ENCODE measurements at regions not wholly inside any gene's neighbourhood (a gene's known extent, or its start where the extent isn't known, plus 50 kb on each side); places are given as distances from the start of the nearest gene placed in this dataset.

DNA sequence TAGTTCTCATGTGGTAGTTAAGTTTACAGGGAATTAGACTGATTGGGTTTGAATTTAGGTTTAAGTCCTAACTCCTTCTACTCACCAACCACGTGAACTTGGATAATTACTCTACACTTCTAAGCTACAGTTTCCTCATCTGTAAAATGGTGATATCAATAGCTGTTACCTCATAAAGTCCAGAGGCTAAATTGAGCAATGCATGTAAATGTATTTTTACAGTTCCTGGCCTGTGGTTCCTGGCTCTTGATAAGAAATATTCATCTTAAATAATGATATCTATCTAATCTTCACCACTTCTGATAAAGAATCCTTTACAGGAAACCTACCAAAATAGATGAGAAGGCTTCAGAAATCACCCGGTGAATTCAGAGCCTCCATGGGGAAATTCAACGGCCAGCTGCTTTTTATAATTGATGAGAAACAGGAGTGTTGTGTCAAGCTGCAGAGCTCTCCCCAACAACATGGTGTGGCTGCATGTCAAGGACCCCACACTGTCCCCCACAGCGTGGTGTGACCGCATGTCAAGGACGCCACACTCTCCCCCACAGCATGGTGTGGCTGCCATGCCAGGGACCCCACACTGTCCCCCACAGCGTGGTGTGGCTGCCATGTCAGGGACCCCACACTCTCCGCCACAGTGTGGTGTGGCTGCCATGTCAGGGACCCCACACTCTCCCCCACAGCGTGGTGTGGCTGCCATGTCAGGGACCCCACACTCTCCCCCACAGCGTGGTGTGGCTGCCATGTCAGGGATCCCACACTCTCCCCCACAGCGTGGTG, 80.8 kb upstream of the PEX5L start:
- DNase-seq: no peak
- Histone ChIP-seq H3F3A (replicated peaks; ENCODE audit: insufficient read depth) (no peaks in the 10 kb centered on the region), H3K27ac (ENCODE audit: low read depth in 2 of 2, low read length in 1 of 2) (no peak overlapping the region), H3K4me2 (no peak overlapping the region), H3K36me3 (replicated peaks in 1 of 2; ENCODE audit: control insufficient read depth in 1 of 2, insufficient read depth in 2 of 2, low read length in 1 of 2) (no peaks in the 10 kb centered on the region), H3K79me2 (ENCODE audit: insufficient read depth) (no peaks in the 10 kb centered on the region), H3K27me3 (ENCODE audit: insufficient read depth) (no peaks in the 10 kb centered on the region), H3K9me3 (no peaks in the 10 kb centered on the region), H2AFZ (ENCODE audit: low read depth) (no peak overlapping the region), H3K9ac (no peak overlapping the region), H3K4me1 (ENCODE audit: control insufficient read depth in 1 of 2, insufficient read depth in 2 of 2, low read depth in 1 of 2, low read length in 1 of 2) (peaks cover 0 to 2% of the 10 kb centered on the region in 2 experiments; a peak in 2 of 4 replicates), H3K4me3 (ENCODE audit: low read depth in 2 of 2, low read length in 1 of 2) (no peak overlapping the region), H4K20me1 (ENCODE audit: insufficient read depth) (no peaks in the 10 kb centered on the region), H3K9me2 (no peaks in the 10 kb centered on the region)
- TF ChIP-seq FOXM1 (IDR thresholded peaks at IDR 0.05; ENCODE audit: low read depth) (no peak), FOXJ3 (CRISPR knock-in tag; IDR thresholded peaks at IDR 0.05) (no peak), MXI1 (IDR thresholded peaks at IDR 0.05; ENCODE audit: low read depth, low read length) (no peak), RFX5 (IDR thresholded peaks at IDR 0.05; ENCODE audit: low read length) (no peak), YY1 (IDR thresholded peaks at IDR 0.05; ENCODE audit: low read depth) (no peak), ELF1 (IDR thresholded peaks at IDR 0.05) (no peak)
- TF ChIP-seq, protein P1, sequence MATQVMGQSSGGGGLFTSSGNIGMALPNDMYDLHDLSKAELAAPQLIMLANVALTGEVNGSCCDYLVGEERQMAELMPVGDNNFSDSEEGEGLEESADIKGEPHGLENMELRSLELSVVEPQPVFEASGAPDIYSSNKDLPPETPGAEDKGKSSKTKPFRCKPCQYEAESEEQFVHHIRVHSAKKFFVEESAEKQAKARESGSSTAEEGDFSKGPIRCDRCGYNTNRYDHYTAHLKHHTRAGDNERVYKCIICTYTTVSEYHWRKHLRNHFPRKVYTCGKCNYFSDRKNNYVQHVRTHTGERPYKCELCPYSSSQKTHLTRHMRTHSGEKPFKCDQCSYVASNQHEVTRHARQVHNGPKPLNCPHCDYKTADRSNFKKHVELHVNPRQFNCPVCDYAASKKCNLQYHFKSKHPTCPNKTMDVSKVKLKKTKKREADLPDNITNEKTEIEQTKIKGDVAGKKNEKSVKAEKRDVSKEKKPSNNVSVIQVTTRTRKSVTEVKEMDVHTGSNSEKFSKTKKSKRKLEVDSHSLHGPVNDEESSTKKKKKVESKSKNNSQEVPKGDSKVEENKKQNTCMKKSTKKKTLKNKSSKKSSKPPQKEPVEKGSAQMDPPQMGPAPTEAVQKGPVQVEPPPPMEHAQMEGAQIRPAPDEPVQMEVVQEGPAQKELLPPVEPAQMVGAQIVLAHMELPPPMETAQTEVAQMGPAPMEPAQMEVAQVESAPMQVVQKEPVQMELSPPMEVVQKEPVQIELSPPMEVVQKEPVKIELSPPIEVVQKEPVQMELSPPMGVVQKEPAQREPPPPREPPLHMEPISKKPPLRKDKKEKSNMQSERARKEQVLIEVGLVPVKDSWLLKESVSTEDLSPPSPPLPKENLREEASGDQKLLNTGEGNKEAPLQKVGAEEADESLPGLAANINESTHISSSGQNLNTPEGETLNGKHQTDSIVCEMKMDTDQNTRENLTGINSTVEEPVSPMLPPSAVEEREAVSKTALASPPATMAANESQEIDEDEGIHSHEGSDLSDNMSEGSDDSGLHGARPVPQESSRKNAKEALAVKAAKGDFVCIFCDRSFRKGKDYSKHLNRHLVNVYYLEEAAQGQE (IDR thresholded peaks at IDR 0.05; ENCODE audit: low read depth, low read length): no peak
- TF ChIP-seq, protein P2, sequence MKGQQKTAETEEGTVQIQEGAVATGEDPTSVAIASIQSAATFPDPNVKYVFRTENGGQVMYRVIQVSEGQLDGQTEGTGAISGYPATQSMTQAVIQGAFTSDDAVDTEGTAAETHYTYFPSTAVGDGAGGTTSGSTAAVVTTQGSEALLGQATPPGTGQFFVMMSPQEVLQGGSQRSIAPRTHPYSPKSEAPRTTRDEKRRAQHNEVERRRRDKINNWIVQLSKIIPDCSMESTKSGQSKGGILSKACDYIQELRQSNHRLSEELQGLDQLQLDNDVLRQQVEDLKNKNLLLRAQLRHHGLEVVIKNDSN (IDR thresholded peaks at IDR 0.05; ENCODE audit: borderline replicate concordance, low read depth): no peak
- TF ChIP-seq, protein P3, sequence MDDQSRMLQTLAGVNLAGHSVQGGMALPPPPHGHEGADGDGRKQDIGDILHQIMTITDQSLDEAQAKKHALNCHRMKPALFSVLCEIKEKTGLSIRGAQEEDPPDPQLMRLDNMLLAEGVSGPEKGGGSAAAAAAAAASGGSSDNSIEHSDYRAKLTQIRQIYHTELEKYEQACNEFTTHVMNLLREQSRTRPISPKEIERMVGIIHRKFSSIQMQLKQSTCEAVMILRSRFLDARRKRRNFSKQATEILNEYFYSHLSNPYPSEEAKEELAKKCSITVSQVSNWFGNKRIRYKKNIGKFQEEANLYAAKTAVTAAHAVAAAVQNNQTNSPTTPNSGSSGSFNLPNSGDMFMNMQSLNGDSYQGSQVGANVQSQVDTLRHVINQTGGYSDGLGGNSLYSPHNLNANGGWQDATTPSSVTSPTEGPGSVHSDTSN (IDR thresholded peaks at IDR 0.05): no peak
- 29% methylated on average over 7 of the region's 11 CpGs for WGBS (ENCODE audit: low lambda C conversion rate)
- CTCF ChIA-PET: no interaction called here
- POLR2A ChIA-PET: no interaction called here

DNA sequence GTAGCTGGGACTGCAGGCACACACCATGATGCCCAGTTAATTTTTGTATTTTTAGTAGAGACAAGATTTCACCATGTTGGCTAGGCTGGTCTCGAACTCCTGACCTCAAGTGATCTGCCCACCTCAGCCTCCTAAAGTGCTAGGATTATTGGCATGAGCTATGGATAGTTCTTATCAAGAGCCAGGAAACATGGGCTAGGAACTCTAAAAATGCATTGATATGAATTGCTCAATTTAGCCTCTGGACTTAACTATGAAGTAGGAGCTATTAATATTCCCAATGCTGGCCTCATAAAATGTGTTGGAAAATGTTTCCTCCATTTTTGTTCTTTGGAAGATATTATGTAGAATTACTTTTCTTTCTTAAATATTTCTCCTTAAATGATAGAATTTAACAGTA, 82.8 kb upstream of the PEX5L start:
- Histone ChIP-seq H3K4me1 (ENCODE audit: control insufficient read depth in 1 of 2, insufficient read depth in 2 of 2, low read depth in 1 of 2, low read length in 1 of 2) (peaks cover 0 to 2% of the 10 kb centered on the region in 2 experiments; a peak in 2 of 4 replicates), H4K20me1 (ENCODE audit: insufficient read depth) (no peaks in the 10 kb centered on the region), H3K9ac (no peak overlapping the region), H3K27me3 (ENCODE audit: insufficient read depth) (no peaks in the 10 kb centered on the region), H3K36me3 (replicated peaks in 1 of 2; ENCODE audit: control insufficient read depth in 1 of 2, insufficient read depth in 2 of 2, low read length in 1 of 2) (no peaks in the 10 kb centered on the region), H3F3A (replicated peaks; ENCODE audit: insufficient read depth) (no peaks in the 10 kb centered on the region), H3K4me3 (ENCODE audit: low read depth in 2 of 2, low read length in 1 of 2) (no peak overlapping the region), H3K9me2 (no peaks in the 10 kb centered on the region), H3K9me3 (no peaks in the 10 kb centered on the region), H3K27ac (ENCODE audit: low read depth in 2 of 2, low read length in 1 of 2) (no peak overlapping the region), H2AFZ (ENCODE audit: low read depth) (no peak overlapping the region), H3K4me2 (no peak overlapping the region), H3K79me2 (ENCODE audit: insufficient read depth) (no peaks in the 10 kb centered on the region)
- DNase-seq: no peak
- CTCF ChIA-PET: no interaction called here
- WGBS (ENCODE audit: low lambda C conversion rate): 25% methylated on average over 1 of the region's 1 CpG
- POLR2A ChIA-PET: no interaction called here
- TF ChIP-seq, protein P2 (IDR thresholded peaks at IDR 0.05; ENCODE audit: borderline replicate concordance, low read depth): no peak
- TF ChIP-seq GABPA (IDR thresholded peaks at IDR 0.05; ENCODE audit: low read depth) (no peak), NFIC (IDR thresholded peaks at IDR 0.05; ENCODE audit: borderline replicate concordance) (no peak), FOXJ3 (CRISPR knock-in tag; IDR thresholded peaks at IDR 0.05) (no peak), MXI1 (IDR thresholded peaks at IDR 0.05; ENCODE audit: low read depth, low read length) (no peak), FOXM1 (IDR thresholded peaks at IDR 0.05; ENCODE audit: low read depth) (no peak)
- TF ChIP-seq, protein P1 (IDR thresholded peaks at IDR 0.05; ENCODE audit: low read depth, low read length): no peak
- TF ChIP-seq, protein P4, sequence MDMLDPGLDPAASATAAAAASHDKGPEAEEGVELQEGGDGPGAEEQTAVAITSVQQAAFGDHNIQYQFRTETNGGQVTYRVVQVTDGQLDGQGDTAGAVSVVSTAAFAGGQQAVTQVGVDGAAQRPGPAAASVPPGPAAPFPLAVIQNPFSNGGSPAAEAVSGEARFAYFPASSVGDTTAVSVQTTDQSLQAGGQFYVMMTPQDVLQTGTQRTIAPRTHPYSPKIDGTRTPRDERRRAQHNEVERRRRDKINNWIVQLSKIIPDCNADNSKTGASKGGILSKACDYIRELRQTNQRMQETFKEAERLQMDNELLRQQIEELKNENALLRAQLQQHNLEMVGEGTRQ (IDR thresholded peaks at IDR 0.05; ENCODE audit: borderline replicate concordance, low read depth, low read length): no peak
- TF ChIP-seq, protein P5, sequence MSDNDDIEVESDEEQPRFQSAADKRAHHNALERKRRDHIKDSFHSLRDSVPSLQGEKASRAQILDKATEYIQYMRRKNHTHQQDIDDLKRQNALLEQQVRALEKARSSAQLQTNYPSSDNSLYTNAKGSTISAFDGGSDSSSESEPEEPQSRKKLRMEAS (IDR thresholded peaks at IDR 0.05; ENCODE audit: low read depth): no peak

Measured in SK-N-SH (cell line).